ENCODE measurements at regions not wholly inside any gene's neighbourhood (a gene's known extent, or its start where the extent isn't known, plus 50 kb on each side); places are given as distances from the start of the nearest gene placed in this dataset.

GRCh38 chr2:66915237-66915636, 480.3 kb downstream of the MEIS1 start:
- TF ChIP-seq CTCF (IDR thresholded peaks at IDR 0.05; ENCODE audit: low read depth, low read length, poor library complexity, severe bottlenecking) (no peak), EZH2phosphoT487 (IDR thresholded peaks at IDR 0.05; ENCODE audit: borderline replicate concordance, low read length) (no peak)
